ENCODE measurements at regions not wholly inside any gene's neighbourhood (a gene's known extent, or its start where the extent isn't known, plus 50 kb on each side); places are given as distances from the start of the nearest gene placed in this dataset.
"Not testable (repeated sequence)": the region's sequence is repeated elsewhere in the genome, so short reads cannot be mapped to it uniquely, and the experiment has no call there.

DNA sequence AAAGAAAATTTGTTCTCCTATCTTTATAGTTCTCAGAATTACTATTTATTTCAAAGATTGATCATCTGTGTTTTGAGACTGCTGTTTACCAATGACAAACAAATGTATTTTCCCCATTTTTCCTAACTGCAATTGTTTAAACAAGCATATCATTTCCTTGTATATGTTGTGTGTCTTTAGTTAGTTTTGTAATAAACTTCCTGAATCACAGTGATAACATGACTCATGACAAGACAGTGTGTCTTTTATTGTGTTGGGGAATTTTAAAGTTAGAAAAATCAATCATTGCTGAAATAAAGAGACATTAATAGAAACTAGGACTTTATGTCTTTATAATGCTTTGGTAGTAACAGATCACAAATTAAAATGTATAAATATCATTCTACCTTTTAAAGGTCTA is 348.5 kb downstream of the KCNJ2 start:
- ChIA-PET CTCF (ENCODE audit: partially characterized antibody) (no interaction called here), POLR2A (ENCODE audit: partially characterized antibody) (no interaction called here)
- Mint-ChIP-seq H3K27me3 (no peaks in the 10 kb centered on the region), H3K9me3 (peaks cover 0 to 5% (median 0%) of the 10 kb centered on the region in 8 donors), H3K27ac (no peak overlapping the region), H3K4me3 (no peak overlapping the region), H3K4me1 (no peaks in the 10 kb centered on the region), H3K36me3 (no peaks in the 10 kb centered on the region)
- no peak overlapping the region for H3K27ac ChIP-seq (ENCODE audit: low read depth, low read length)
- H3K27me3 ChIP-seq (ENCODE audit: insufficient read depth, low read length), result no peaks in the 10 kb centered on the region
- H3K9me3 ChIP-seq (ENCODE audit: control insufficient read depth in 1 of 2, low read length in 2 of 2), result no peaks in the 10 kb centered on the region
- no peak overlapping the region for H3K4me3 ChIP-seq (ENCODE audit: low read length in 2 of 2)
- H3K4me1 ChIP-seq (ENCODE audit: insufficient read depth, low read length), result no peaks in the 10 kb centered on the region
- H3K36me3 ChIP-seq (ENCODE audit: insufficient read depth, low read length), result no peaks in the 10 kb centered on the region
- intact Hi-C loops (cut with micrococcal nuclease), result no loop called here
- DNase-seq, result no peak

DNA sequence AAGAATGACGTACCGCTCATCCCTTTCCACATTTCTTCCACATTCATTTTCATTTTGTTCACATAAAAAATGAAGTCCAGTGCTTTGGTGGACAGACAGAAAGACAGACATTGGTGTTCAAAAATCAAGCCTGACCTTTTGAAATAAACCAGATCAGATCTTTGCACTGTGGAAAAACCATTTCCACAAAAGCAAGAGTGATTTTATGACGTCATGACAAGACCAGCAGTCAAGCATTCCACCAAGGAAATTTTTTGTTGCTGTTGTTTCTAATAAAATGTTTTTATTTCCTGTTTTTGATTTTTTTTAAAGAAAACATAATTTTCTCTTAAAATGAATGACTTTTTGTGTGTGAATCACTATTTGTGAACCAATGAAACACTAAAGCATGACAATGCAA is 350.0 kb downstream of the KCNJ2 start:
- Mint-ChIP-seq H3K4me1 (no peaks in the 10 kb centered on the region), H3K27ac (no peak overlapping the region), H3K4me3 (no peak overlapping the region), H3K36me3 (no peaks in the 10 kb centered on the region), H3K27me3 (no peaks in the 10 kb centered on the region), H3K9me3 (peaks cover 0 to 5% (median 0%) of the 10 kb centered on the region in 8 donors)
- Histone ChIP-seq H3K27ac (ENCODE audit: low read depth, low read length) (no peak overlapping the region), H3K36me3 (ENCODE audit: insufficient read depth, low read length) (no peaks in the 10 kb centered on the region), H3K9me3 (ENCODE audit: control insufficient read depth in 1 of 2, low read length in 2 of 2) (no peaks in the 10 kb centered on the region), H3K4me1 (ENCODE audit: insufficient read depth, low read length) (no peaks in the 10 kb centered on the region), H3K4me3 (ENCODE audit: low read length in 2 of 2) (no peak overlapping the region), H3K27me3 (ENCODE audit: insufficient read depth, low read length) (no peaks in the 10 kb centered on the region)
- ChIA-PET POLR2A (ENCODE audit: partially characterized antibody) (no interaction called here), CTCF (ENCODE audit: partially characterized antibody) (no interaction called here)
- intact Hi-C loops (cut with micrococcal nuclease), result no loop called here
- DNase-seq, result no peak

DNA sequence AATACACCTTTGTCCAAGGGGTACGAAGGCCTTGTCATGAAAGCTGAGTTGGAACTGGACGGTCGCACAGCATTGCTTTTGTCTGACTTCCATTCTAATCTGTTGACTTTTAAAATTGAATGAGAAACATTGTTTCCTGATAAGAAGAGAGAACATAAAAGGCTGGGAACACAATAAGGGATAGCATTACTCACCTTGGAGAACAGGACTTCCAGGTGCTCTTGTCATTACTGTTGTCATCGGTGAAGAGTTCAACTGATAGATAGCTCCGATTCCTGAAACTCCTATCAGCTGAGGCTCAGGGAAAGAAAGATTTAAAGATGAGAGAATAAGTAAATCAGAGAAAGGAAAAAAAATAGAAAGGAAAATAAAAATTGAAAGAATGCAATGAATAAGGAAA is 351.1 kb downstream of the KCNJ2 start:
- no peaks in the 10 kb centered on the region for H3K36me3 Mint-ChIP-seq
- H3K9me3 ChIP-seq (ENCODE audit: control insufficient read depth in 1 of 2, low read length in 2 of 2), result no peaks in the 10 kb centered on the region
- no peak overlapping the region for H3K4me3 ChIP-seq (ENCODE audit: low read length in 2 of 2)
- peaks cover 0 to 5% (median 0%) of the 10 kb centered on the region in 8 donors for H3K9me3 Mint-ChIP-seq
- CTCF ChIA-PET (ENCODE audit: partially characterized antibody), result no interaction called here
- intact Hi-C loops (cut with micrococcal nuclease), result no loop called here
- no peaks in the 10 kb centered on the region for H3K27me3 ChIP-seq (ENCODE audit: insufficient read depth, low read length)
- no peak overlapping the region for H3K27ac ChIP-seq (ENCODE audit: low read depth, low read length)
- H3K27ac Mint-ChIP-seq, result no peak overlapping the region
- no peaks in the 10 kb centered on the region for H3K4me1 Mint-ChIP-seq
- H3K4me1 ChIP-seq (ENCODE audit: insufficient read depth, low read length), result no peaks in the 10 kb centered on the region
- no peak for DNase-seq
- POLR2A ChIA-PET (ENCODE audit: partially characterized antibody), result no interaction called here
- H3K4me3 Mint-ChIP-seq, result no peak overlapping the region
- no peaks in the 10 kb centered on the region for H3K27me3 Mint-ChIP-seq
- H3K36me3 ChIP-seq (ENCODE audit: insufficient read depth, low read length), result no peaks in the 10 kb centered on the region

DNA sequence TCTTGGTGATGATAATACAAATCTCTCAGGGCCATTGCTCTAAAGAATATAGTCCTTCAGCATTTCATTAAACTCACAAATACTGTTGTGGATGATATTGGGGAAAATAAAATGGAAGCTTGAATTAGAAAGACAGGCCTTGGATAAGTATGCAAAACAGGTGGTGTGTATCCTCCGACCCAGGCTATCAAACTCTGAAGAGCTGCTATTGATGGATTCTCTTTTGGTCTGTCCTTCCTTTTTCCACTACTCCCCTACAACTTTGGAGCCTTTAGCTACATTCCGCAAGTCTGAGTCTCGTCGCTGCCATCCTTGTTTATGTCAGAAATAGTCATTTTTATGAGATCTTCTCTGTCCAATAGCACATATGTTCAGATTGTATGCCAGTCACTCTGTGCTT is 351.6 kb downstream of the KCNJ2 start:
- intact Hi-C loops (cut with micrococcal nuclease), result no loop called here
- Mint-ChIP-seq H3K4me1 (no peaks in the 10 kb centered on the region), H3K9me3 (peaks cover 0 to 5% (median 1%) of the 10 kb centered on the region in 8 donors), H3K27me3 (peaks cover 0 to 1% of the 10 kb centered on the region in 2 donors), H3K27ac (no peak overlapping the region), H3K36me3 (no peaks in the 10 kb centered on the region), H3K4me3 (no peak overlapping the region)
- no peaks in the 10 kb centered on the region for H3K36me3 ChIP-seq (ENCODE audit: insufficient read depth, low read length)
- ChIA-PET POLR2A (ENCODE audit: partially characterized antibody) (no interaction called here), CTCF (ENCODE audit: partially characterized antibody) (no interaction called here)
- no peak overlapping the region for H3K27ac ChIP-seq (ENCODE audit: low read depth, low read length)
- H3K4me3 ChIP-seq (ENCODE audit: low read length in 2 of 2), result no peak overlapping the region
- no peaks in the 10 kb centered on the region for H3K4me1 ChIP-seq (ENCODE audit: insufficient read depth, low read length)
- no peaks in the 10 kb centered on the region for H3K27me3 ChIP-seq (ENCODE audit: insufficient read depth, low read length)
- no peak for DNase-seq
- no peaks in the 10 kb centered on the region for H3K9me3 ChIP-seq (ENCODE audit: control insufficient read depth in 1 of 2, low read length in 2 of 2)

DNA sequence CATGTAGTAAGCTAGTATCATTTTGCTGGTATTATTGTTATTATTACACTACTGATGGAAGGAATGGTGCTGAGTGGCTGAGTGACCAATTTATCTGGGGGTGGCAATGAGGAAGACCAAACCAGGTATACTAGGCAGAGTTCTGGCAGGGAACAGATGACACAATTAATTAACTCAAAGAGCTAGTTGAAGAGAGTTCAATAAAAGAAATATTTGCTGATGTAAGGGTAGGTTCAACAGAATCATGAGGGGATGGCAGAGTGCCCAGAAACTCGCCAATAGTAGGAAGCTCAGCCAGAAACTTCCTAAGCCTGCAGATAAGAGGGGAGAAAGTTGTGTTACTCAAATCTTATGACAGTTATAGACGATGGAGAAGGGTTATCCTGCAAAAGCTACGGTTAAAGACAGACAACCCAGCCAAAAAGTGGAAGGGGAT is 352.5 kb downstream of the KCNJ2 start:
- DNase-seq, result no peak
- no peaks in the 10 kb centered on the region for H3K27me3 ChIP-seq (ENCODE audit: insufficient read depth, low read length)
- H3K36me3 ChIP-seq (ENCODE audit: insufficient read depth, low read length), result no peaks in the 10 kb centered on the region
- H3K27ac ChIP-seq (ENCODE audit: low read depth, low read length), result no peak overlapping the region
- H3K4me1 ChIP-seq (ENCODE audit: insufficient read depth, low read length), result no peaks in the 10 kb centered on the region
- CTCF ChIA-PET (ENCODE audit: partially characterized antibody), result no interaction called here
- Mint-ChIP-seq H3K9me3 (peaks cover 0 to 5% (median 1%) of the 10 kb centered on the region in 8 donors), H3K36me3 (no peaks in the 10 kb centered on the region), H3K27ac (no peak overlapping the region), H3K4me1 (no peaks in the 10 kb centered on the region), H3K4me3 (no peak overlapping the region), H3K27me3 (peaks cover 0 to 1% of the 10 kb centered on the region in 2 donors)
- no peaks in the 10 kb centered on the region for H3K9me3 ChIP-seq (ENCODE audit: control insufficient read depth in 1 of 2, low read length in 2 of 2)
- intact Hi-C loops (cut with micrococcal nuclease), result no loop called here
- POLR2A ChIA-PET (ENCODE audit: partially characterized antibody), result no interaction called here
- H3K4me3 ChIP-seq (ENCODE audit: low read length in 2 of 2), result no peak overlapping the region

DNA sequence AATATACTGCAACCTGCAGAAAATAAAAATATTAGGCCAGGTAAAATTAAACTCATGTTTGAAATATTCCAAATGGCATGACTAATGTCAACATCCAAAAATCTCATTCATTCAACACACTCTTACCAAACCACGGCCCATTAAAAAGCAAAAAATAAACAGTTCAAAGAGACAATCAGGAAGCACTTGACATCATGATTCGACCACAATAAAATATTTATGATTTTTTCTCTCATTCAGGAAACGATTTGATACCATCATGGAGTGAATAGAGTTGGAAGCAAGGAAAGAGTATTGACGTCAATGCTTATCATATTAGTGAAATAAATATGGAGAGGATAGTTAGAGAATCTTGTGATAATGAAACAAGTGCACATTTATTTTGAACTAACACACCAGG is 354.1 kb downstream of the KCNJ2 start:
- H3K27me3 Mint-ChIP-seq, result peaks cover 0 to 1% of the 10 kb centered on the region in 2 donors
- intact Hi-C loops (cut with micrococcal nuclease), result no loop called here
- Histone ChIP-seq H3K4me3 (ENCODE audit: low read length in 2 of 2) (no peak overlapping the region), H3K4me1 (ENCODE audit: insufficient read depth, low read length) (no peaks in the 10 kb centered on the region), H3K27ac (ENCODE audit: low read depth, low read length) (no peak overlapping the region), H3K27me3 (ENCODE audit: insufficient read depth, low read length) (no peaks in the 10 kb centered on the region), H3K36me3 (ENCODE audit: insufficient read depth, low read length) (no peaks in the 10 kb centered on the region), H3K9me3 (ENCODE audit: control insufficient read depth in 1 of 2, low read length in 2 of 2) (no peaks in the 10 kb centered on the region)
- H3K4me1 Mint-ChIP-seq, result no peaks in the 10 kb centered on the region
- CTCF ChIA-PET (ENCODE audit: partially characterized antibody), result interaction anchor here (1.0 kb wide), 1 partner anchor 14 kb away, joined by 3 read pairs; no protein-coding TSS in a partner anchor
- POLR2A ChIA-PET (ENCODE audit: partially characterized antibody), result no interaction called here
- no peak for DNase-seq
- no peak overlapping the region for H3K4me3 Mint-ChIP-seq
- H3K36me3 Mint-ChIP-seq, result no peaks in the 10 kb centered on the region
- peaks cover 0 to 5% (median 1%) of the 10 kb centered on the region in 8 donors for H3K9me3 Mint-ChIP-seq
- no peak overlapping the region for H3K27ac Mint-ChIP-seq

DNA sequence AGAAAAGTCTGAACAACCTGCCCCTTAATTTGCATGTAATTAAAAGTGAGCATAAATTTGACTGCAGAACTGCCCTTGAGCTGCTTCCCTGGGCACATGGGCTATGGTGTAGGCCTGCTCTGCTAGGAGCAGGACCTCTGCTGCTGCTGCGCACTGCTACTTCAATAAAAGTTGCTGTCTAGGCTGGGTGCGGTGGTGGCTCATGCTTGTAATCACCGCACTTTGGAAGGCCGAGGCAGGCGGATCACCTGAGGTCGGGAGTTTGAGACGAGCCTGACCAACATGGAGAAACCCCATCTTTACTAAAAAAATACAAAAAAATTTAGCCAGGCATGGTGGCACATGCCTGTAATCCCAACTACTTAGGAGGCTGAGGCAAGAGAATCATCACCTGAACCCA is 355.7 kb downstream of the KCNJ2 start:
- POLR2A ChIA-PET (ENCODE audit: partially characterized antibody); CTCF ChIA-PET (ENCODE audit: partially characterized antibody): not testable (repeated sequence)

DNA sequence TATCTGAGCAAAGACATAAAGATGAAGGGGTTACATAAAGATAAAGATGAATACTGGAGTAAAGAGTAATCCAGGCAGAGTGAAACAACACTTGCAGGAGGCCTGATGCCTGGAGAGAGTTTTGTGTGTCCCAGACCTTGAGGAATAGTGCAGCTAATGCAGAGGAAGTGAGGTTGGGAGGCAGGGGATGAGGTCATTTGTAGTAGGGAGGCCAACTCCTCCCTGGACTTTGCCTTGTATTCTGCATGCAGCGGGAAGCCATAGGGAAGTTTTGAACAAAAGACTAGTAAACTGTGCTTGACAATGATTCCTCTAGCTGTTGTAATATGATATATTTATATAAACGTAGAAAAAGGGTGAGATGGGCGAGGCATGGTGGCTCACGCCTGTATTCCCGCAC is 356.6 kb downstream of the KCNJ2 start:
- Mint-ChIP-seq H3K27me3 (peaks cover 0 to 1% of the 10 kb centered on the region in 2 donors), H3K4me3 (no peak overlapping the region), H3K4me1 (no peaks in the 10 kb centered on the region), H3K27ac (no peak overlapping the region), H3K36me3 (no peaks in the 10 kb centered on the region), H3K9me3 (peaks cover 0 to 5% (median under 1%) of the 10 kb centered on the region in 8 donors)
- Histone ChIP-seq H3K4me1 (ENCODE audit: insufficient read depth, low read length) (no peaks in the 10 kb centered on the region), H3K27ac (ENCODE audit: low read depth, low read length) (no peak overlapping the region), H3K9me3 (ENCODE audit: control insufficient read depth in 1 of 2, low read length in 2 of 2) (no peaks in the 10 kb centered on the region), H3K4me3 (ENCODE audit: low read length in 2 of 2) (no peak overlapping the region), H3K36me3 (ENCODE audit: insufficient read depth, low read length) (no peaks in the 10 kb centered on the region), H3K27me3 (ENCODE audit: insufficient read depth, low read length) (no peaks in the 10 kb centered on the region)
- CTCF ChIA-PET (ENCODE audit: partially characterized antibody), result interaction anchor here (0.6 kb wide), 1 partner anchor 26 kb away, joined by 3 read pairs; no protein-coding TSS in a partner anchor
- no peak for DNase-seq
- intact Hi-C loops (cut with micrococcal nuclease), result no loop called here
- POLR2A ChIA-PET (ENCODE audit: partially characterized antibody), result no interaction called here

More for the DNA sequence above, 355.7 kb downstream of the KCNJ2 start:
- DNase-seq; H3K4me1 ChIP-seq (ENCODE audit: insufficient read depth, low read length); H3K27ac ChIP-seq (ENCODE audit: low read depth, low read length); H3K36me3 ChIP-seq (ENCODE audit: insufficient read depth, low read length); H3K4me3 Mint-ChIP-seq; intact Hi-C loops (cut with micrococcal nuclease); H3K36me3 Mint-ChIP-seq; H3K27me3 ChIP-seq (ENCODE audit: insufficient read depth, low read length); H3K27me3 Mint-ChIP-seq; H3K27ac Mint-ChIP-seq; H3K9me3 Mint-ChIP-seq; H3K9me3 ChIP-seq (ENCODE audit: control insufficient read depth in 1 of 2, low read length in 2 of 2); H3K4me3 ChIP-seq (ENCODE audit: low read length in 2 of 2); H3K4me1 Mint-ChIP-seq: not testable (repeated sequence)

Measured in CD4-positive, alpha-beta memory T cell (primary cell).